HFFc6 (cell line): ENCODE measurements at regions not wholly inside any gene's neighbourhood (a gene's known extent, or its start where the extent isn't known, plus 50 kb on each side); places are given as distances from the start of the nearest gene placed in this dataset.
A peak's percentile ranks its signal among the peaks of the same experiment; 100 is the strongest.

Source experiments
- DNase-seq: peaks from one replicate; pipeline ENCODE4 v3.0.0-alpha.2; 2018
- H3K27ac Mint-ChIP-seq: 2 replicates; pipeline ENCODE4 v1.8.0; 2020; ENCODE audit warnings: mild to moderate bottlenecking, mixed read lengths
- H3K27me3 Mint-ChIP-seq: 2 replicates; pipeline ENCODE4 v1.8.0; 2021; ENCODE audit warnings: mild to moderate bottlenecking, moderate library complexity, mixed read lengths; ENCODE audit not compliant: insufficient read depth
- H3K36me3 Mint-ChIP-seq: 2 replicates; pipeline ENCODE4 v1.8.0; 2021; ENCODE audit warnings: low read depth, mixed read lengths
- H3K4me1 Mint-ChIP-seq: 2 replicates; pipeline ENCODE4 v1.8.0; 2020; ENCODE audit warnings: low read depth, mixed read lengths
- H3K4me3 Mint-ChIP-seq: 2 replicates; pipeline ENCODE4 v1.8.0; 2020; ENCODE audit warnings: mild to moderate bottlenecking, moderate library complexity, mixed read lengths
- H3K9me3 Mint-ChIP-seq: 2 replicates; pipeline ENCODE4 v1.8.0; 2020; ENCODE audit warnings: mild to moderate bottlenecking, mixed read lengths
- TF ChIP-seq, protein P1 (sequence below): fragments of 200-600 bp; sonication (generic); IDR thresholded peaks from 2 replicates; pipeline ENCODE4 v1.5.0; 2021; ENCODE audit warnings: antibody characterized with exemption, mild to moderate bottlenecking

DNA sequence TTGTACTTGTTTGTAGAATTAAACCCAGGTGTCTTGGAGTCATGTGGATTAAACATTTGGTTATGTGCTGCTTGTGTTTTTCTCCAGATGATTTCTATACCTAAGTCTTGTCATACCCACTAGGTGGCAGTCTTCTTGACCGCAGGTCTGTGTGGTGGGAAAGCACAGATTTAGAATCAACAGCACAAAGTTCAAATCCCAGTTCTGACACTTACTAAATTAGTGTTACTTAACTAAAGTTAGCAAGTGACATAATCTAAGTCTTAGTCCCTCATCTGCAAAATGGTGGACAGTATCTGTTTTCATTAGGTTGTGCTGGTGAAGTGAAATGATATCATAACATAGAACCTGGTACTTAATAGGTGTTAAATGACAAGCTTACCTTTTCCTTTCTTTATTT is 151.0 kb upstream of the ARHGAP5 start:
- Mint-ChIP-seq H3K4me1 (peaks cover 51% of the 10 kb centered on the region), H3K27me3 (no peaks in the 10 kb centered on the region), H3K4me3 (no peak overlapping the region), H3K27ac (no peak overlapping the region), H3K36me3 (no peaks in the 10 kb centered on the region; the same call in 1 of the 2 replicates), H3K9me3 (no peaks in the 10 kb centered on the region; the same call in 1 of the 2 replicates)
- DNase-seq: peak; percentile 47
- TF ChIP-seq, protein P1, sequence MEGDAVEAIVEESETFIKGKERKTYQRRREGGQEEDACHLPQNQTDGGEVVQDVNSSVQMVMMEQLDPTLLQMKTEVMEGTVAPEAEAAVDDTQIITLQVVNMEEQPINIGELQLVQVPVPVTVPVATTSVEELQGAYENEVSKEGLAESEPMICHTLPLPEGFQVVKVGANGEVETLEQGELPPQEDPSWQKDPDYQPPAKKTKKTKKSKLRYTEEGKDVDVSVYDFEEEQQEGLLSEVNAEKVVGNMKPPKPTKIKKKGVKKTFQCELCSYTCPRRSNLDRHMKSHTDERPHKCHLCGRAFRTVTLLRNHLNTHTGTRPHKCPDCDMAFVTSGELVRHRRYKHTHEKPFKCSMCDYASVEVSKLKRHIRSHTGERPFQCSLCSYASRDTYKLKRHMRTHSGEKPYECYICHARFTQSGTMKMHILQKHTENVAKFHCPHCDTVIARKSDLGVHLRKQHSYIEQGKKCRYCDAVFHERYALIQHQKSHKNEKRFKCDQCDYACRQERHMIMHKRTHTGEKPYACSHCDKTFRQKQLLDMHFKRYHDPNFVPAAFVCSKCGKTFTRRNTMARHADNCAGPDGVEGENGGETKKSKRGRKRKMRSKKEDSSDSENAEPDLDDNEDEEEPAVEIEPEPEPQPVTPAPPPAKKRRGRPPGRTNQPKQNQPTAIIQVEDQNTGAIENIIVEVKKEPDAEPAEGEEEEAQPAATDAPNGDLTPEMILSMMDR: peak; percentile 88

DNA sequence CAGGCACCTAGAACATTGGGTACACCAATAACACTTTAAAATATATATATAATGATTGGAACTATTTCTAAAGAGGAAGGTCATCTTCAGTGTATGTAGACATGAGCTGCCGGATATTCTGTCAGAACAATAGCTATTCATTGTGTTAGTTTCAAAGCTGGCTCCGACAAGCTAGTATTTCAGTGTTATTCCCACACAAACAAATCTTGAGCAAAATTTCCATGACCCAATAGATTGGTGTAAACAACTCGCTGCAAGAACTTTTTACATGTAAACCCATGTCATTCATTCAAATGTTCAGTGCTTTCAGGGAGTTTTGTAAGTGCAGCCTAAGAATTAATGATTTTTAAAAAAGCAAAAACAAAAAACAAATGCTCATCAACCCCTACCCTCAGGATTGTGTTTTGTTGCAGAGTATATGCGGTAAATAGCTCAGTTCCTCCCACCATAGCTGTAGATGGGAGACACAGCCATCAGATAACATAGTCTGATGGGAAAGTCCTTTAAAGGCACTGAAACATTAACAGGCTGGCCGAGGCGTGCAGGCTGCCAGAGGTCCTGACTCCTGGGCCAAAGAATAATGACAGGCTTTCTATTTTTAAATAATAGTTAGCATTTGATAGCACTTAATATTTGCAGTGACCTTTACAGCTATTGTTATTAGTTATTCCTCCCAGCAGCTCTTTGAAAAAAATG is 150.3 kb upstream of the ARHGAP5 start:
- peaks cover 46% of the 10 kb centered on the region for H3K4me1 Mint-ChIP-seq
- no peaks in the 10 kb centered on the region; the same call in 1 of the 2 replicates for H3K36me3 Mint-ChIP-seq
- no peaks in the 10 kb centered on the region for H3K27me3 Mint-ChIP-seq
- DNase-seq: no peak
- no peaks in the 10 kb centered on the region; the same call in 1 of the 2 replicates for H3K9me3 Mint-ChIP-seq
- peak overlapping the region; percentile 49; the same call in 1 of the 2 replicates for H3K4me3 Mint-ChIP-seq
- peak overlapping the region; percentile 71 for H3K27ac Mint-ChIP-seq
- TF ChIP-seq, protein P1: no peak

DNA sequence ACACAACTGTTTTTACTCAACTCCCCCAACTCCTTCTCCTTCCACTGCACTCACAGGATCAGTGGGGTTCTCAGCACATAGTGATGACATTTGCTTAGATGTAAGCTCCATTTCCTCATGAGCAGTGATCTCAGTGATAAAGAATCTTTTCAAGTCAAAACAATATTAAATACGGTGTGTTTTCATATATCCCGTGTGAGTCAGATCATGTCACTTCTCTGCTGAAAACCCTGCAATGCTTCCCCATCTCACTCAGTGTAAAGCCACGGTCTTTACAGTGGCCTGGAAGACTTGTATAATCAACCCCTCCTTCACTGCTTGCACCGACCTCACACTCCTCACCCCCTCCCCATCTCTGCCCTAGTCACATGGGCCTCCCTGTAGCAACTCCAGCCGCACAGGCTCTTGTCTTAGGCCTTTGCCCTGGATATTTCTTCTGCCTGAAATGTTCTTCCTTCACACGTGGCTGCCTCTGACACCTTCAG is 149.7 kb upstream of the ARHGAP5 start:
- H3K9me3 Mint-ChIP-seq: no peaks in the 10 kb centered on the region; the same call in 1 of the 2 replicates
- no peaks in the 10 kb centered on the region; the same call in 1 of the 2 replicates for H3K36me3 Mint-ChIP-seq
- TF ChIP-seq, protein P1: no peak
- H3K4me3 Mint-ChIP-seq: peak overlapping the region; percentile 49
- no peaks in the 10 kb centered on the region for H3K27me3 Mint-ChIP-seq
- peaks cover 46% of the 10 kb centered on the region for H3K4me1 Mint-ChIP-seq
- peak overlapping the region; percentile 71 for H3K27ac Mint-ChIP-seq
- peak; percentile 87 for DNase-seq

DNA sequence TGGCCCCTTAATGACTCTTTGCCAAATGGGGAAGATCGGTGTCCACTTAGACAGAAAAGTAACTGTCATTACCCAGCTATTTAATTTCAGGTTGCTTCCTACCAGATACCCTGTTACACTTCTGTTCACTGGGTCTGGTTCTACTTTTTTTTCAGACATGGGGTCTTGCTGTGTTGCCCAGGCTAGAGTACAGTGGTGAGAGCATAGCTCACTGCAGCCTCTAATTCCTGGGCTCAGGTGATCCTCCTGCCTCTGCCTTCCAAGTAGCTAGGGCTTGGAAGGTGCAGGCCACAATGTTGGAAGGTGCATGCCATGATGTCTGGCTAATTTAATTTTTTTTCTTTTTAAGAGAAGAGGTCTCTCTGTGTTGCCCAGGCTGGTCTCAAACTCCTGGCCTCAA is 147.0 kb upstream of the ARHGAP5 start:
- peak overlapping the region; percentile 30 for H3K27ac Mint-ChIP-seq
- H3K4me3 Mint-ChIP-seq: no peak overlapping the region
- no peaks in the 10 kb centered on the region; the same call in 1 of the 2 replicates for H3K9me3 Mint-ChIP-seq
- no peak for DNase-seq
- TF ChIP-seq, protein P1: no peak
- H3K27me3 Mint-ChIP-seq: no peaks in the 10 kb centered on the region
- peaks cover 69% of the 10 kb centered on the region for H3K4me1 Mint-ChIP-seq
- no peaks in the 10 kb centered on the region; the same call in 1 of the 2 replicates for H3K36me3 Mint-ChIP-seq

DNA sequence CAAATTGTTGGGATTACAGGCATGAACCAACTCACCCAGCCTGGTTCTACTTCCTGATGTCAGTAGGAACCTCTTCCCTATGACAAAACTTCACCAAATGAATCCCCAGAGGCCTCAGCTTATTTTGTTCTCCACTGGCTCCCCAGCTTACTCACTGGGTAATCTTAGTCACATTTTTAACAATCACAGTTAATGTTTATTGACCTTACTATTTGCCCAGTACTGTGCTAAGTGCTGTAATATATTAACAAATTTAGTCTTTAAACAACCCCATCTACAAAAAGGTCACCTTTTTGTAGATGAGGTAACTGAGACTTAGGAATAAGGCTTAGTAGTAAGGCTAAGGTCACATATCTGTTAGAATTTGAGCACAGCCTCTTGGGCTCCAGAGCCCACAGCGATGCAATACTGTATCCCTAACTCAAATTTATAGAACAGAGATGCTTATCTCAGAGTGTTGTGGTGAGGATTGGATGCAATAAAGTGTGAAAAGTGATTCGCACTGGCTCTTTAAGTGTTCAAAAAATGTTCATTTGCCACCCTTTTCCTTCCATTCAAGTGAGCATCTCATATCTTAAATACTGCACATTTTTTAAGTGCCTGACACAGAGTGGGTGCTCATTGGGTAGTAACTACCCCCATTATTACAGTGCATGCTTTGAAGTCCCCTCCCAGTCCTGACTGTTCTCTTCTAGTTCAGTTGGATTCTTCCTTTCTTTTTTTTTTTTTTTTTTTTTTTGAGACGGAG is 146.4 kb upstream of the ARHGAP5 start:
- H3K36me3 Mint-ChIP-seq: no peaks in the 10 kb centered on the region; the same call in 1 of the 2 replicates
- H3K9me3 Mint-ChIP-seq: no peaks in the 10 kb centered on the region; the same call in 1 of the 2 replicates
- peak; percentile 46 for DNase-seq
- H3K4me3 Mint-ChIP-seq: no peak overlapping the region
- TF ChIP-seq, protein P1: no peak
- peaks cover 75% of the 10 kb centered on the region for H3K4me1 Mint-ChIP-seq
- H3K27me3 Mint-ChIP-seq: no peaks in the 10 kb centered on the region
- H3K27ac Mint-ChIP-seq: peak overlapping the region; percentile 30
